ENCODE measurements at regions not wholly inside any gene's neighbourhood (a gene's known extent, or its start where the extent isn't known, plus 50 kb on each side); places are given as distances from the start of the nearest gene placed in this dataset.
"Not testable (repeated sequence)": the region's sequence is repeated elsewhere in the genome, so short reads cannot be mapped to it uniquely, and the experiment has no call there.

DNA sequence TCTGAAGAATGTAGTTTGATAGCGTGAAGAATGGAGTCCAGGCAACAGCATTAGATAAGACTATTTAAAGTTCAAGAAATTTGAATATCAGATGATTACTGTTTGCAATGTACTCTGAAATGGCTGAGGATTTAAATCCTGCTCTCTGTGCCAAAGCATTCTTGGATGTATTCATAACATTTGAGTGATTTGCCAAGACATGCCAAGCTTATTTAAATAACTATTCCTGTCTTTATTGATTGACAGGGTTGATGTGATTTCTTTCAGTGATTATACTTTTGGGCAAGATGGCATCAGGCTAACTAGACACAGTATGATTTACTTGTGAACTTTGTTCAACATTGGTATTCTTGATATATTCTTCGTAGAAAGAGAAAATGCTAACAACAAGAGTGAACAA is 168.7 kb downstream of the GNAI1 start:
- no peak overlapping the region for H3K4me3 Mint-ChIP-seq
- ATAC-seq = no peak
- Histone ChIP-seq H3K36me3 (ENCODE audit: control insufficient read depth in 2 of 3, insufficient read depth in 3 of 3, low read length in 3 of 3) (no peaks in the 10 kb centered on the region), H3K27me3 (ENCODE audit: control insufficient read depth in 2 of 2, insufficient read depth in 2 of 2, low read length in 2 of 2) (no peaks in the 10 kb centered on the region), H3K9me3 (ENCODE audit: control insufficient read depth in 2 of 3, low read length in 3 of 3) (no peaks in the 10 kb centered on the region), H3K4me3 (ENCODE audit: low read length) (no peak overlapping the region), H3K27ac (ENCODE audit: low read depth, low read length) (no peak overlapping the region), H3K4me1 (ENCODE audit: control insufficient read depth in 2 of 2, insufficient read depth in 2 of 2, low read length in 2 of 2) (no peaks in the 10 kb centered on the region)
- no peaks in the 10 kb centered on the region for H3K9me3 Mint-ChIP-seq
- H3K4me1 Mint-ChIP-seq = peaks cover 0 to 13% (median 3%) of the 10 kb centered on the region in 7 donors
- ChIA-PET POLR2A (no interaction called here), CTCF (interaction anchor here (0.6 kb wide), 1 partner anchor 581 kb away, joined by 3 read pairs; no protein-coding TSS in a partner anchor)
- no peak for DNase-seq
- H3K27me3 Mint-ChIP-seq = no peaks in the 10 kb centered on the region
- peaks cover 0 to 3% (median 0%) of the 10 kb centered on the region in 5 donors for H3K36me3 Mint-ChIP-seq
- intact Hi-C loops (cut with micrococcal nuclease) = no loop called here
- H3K27ac Mint-ChIP-seq = no peak overlapping the region

DNA sequence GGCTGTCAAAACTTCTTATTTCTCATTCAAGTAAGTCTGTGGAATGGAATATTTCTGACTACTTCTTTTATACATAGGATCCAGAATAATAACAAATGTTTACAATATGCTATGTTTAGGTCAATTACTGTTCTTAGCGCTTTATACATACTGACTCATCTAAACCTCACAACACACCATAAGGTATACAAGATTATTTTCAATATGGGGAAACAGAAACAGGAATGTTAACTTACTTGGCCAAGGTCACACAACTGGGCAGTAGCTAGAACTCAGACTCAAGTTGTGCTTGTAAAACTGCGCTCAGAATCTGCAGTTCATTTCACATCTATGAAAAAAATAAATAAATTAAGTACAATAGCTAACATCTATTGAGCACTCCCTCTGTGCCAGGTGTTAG is 168.0 kb downstream of the GNAI1 start:
- peaks cover 0 to 5% (median 0%) of the 10 kb centered on the region in 11 donors for H3K9me3 Mint-ChIP-seq
- Histone ChIP-seq H3K36me3 (ENCODE audit: control insufficient read depth in 2 of 3, insufficient read depth in 3 of 3, low read length in 3 of 3) (no peaks in the 10 kb centered on the region), H3K4me1 (ENCODE audit: control insufficient read depth in 2 of 2, insufficient read depth in 2 of 2, low read length in 2 of 2) (no peaks in the 10 kb centered on the region), H3K4me3 (ENCODE audit: low read length) (no peak overlapping the region), H3K9me3 (ENCODE audit: control insufficient read depth in 2 of 3, low read length in 3 of 3) (no peaks in the 10 kb centered on the region), H3K27ac (ENCODE audit: low read depth, low read length) (no peak overlapping the region), H3K27me3 (ENCODE audit: control insufficient read depth in 2 of 2, insufficient read depth in 2 of 2, low read length in 2 of 2) (no peaks in the 10 kb centered on the region)
- ChIA-PET POLR2A (no interaction called here), CTCF (no interaction called here)
- peaks cover 0 to 3% (median 0%) of the 10 kb centered on the region in 5 donors for H3K36me3 Mint-ChIP-seq
- H3K4me1 Mint-ChIP-seq = peaks cover 0 to 11% (median 3%) of the 10 kb centered on the region in 7 donors
- H3K4me3 Mint-ChIP-seq = no peak overlapping the region
- no peak overlapping the region for H3K27ac Mint-ChIP-seq
- intact Hi-C loops (cut with micrococcal nuclease) = no loop called here
- no peak for DNase-seq
- ATAC-seq = no peak
- no peaks in the 10 kb centered on the region for H3K27me3 Mint-ChIP-seq

DNA sequence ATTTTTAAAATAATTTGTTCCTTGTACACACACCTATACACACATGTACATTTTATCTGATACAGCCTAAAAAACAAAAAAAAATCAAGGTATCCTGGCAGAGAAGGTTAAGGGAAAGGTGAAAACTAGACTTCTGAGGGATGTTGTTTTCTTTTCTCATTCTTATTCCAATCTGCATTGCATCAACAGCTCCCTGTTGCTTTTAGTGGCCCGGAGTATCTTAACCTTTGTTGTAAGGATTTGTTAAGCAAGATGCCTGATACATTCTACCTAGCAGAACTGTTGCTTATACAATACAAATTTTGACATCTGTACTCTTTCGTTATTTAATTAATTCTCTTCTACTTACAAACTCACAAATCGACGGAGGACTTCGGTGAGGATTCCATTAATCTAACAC is 167.4 kb downstream of the GNAI1 start:
- Mint-ChIP-seq H3K4me3 (no peak overlapping the region), H3K27ac (no peak overlapping the region), H3K27me3 (no peaks in the 10 kb centered on the region), H3K4me1 (peaks cover 0 to 5% (median 3%) of the 10 kb centered on the region in 7 donors), H3K36me3 (peaks cover 0 to 4% (median 3%) of the 10 kb centered on the region in 5 donors), H3K9me3 (peaks cover 0 to 11% (median 5%) of the 10 kb centered on the region in 11 donors)
- POLR2A ChIA-PET = no interaction called here
- CTCF ChIA-PET = no interaction called here
- H3K27ac ChIP-seq (ENCODE audit: low read depth, low read length) = no peak overlapping the region
- no peaks in the 10 kb centered on the region for H3K27me3 ChIP-seq (ENCODE audit: control insufficient read depth in 2 of 2, insufficient read depth in 2 of 2, low read length in 2 of 2)
- no peaks in the 10 kb centered on the region for H3K9me3 ChIP-seq (ENCODE audit: control insufficient read depth in 2 of 3, low read length in 3 of 3)
- no peak overlapping the region for H3K4me3 ChIP-seq (ENCODE audit: low read length)
- ATAC-seq (no peak), DNase-seq (no peak)
- no peaks in the 10 kb centered on the region for H3K36me3 ChIP-seq (ENCODE audit: control insufficient read depth in 2 of 3, insufficient read depth in 3 of 3, low read length in 3 of 3)
- no peaks in the 10 kb centered on the region for H3K4me1 ChIP-seq (ENCODE audit: control insufficient read depth in 2 of 2, insufficient read depth in 2 of 2, low read length in 2 of 2)
- intact Hi-C loops (cut with micrococcal nuclease) = no loop called here

DNA sequence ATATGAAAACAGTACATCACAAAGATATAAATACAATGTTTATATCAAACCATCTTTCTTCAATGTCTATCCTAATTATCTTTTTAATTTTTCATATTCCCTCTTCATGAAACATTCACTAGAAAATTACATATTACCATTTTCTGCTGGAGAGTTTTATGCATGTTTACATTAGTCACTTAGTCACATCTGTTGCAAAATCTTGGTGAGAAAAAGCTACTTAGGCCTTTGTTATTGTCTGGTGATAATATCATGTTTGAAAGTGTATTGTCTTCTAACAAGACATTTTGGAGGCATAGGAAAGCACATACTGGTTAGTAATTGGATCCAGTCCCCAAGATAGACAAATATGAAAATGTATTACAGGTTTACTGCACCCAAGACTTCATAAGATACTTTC is 163.6 kb downstream of the GNAI1 start:
- Histone ChIP-seq H3K9me3 (ENCODE audit: control insufficient read depth in 2 of 3, low read length in 3 of 3) (no peaks in the 10 kb centered on the region), H3K4me1 (ENCODE audit: control insufficient read depth in 2 of 2, insufficient read depth in 2 of 2, low read length in 2 of 2) (no peaks in the 10 kb centered on the region), H3K27me3 (ENCODE audit: control insufficient read depth in 2 of 2, insufficient read depth in 2 of 2, low read length in 2 of 2) (no peaks in the 10 kb centered on the region), H3K4me3 (ENCODE audit: low read length) (no peak overlapping the region), H3K36me3 (ENCODE audit: control insufficient read depth in 2 of 3, insufficient read depth in 3 of 3, low read length in 3 of 3) (no peaks in the 10 kb centered on the region), H3K27ac (ENCODE audit: low read depth, low read length) (no peak overlapping the region)
- no peak for DNase-seq
- H3K4me3 Mint-ChIP-seq = no peak overlapping the region
- CTCF ChIA-PET = no interaction called here
- peaks cover 5 to 32% (median 24%) of the 10 kb centered on the region in 11 donors for H3K9me3 Mint-ChIP-seq
- H3K4me1 Mint-ChIP-seq = peaks cover 0 to 6% (median 0%) of the 10 kb centered on the region in 7 donors
- no peak overlapping the region for H3K27ac Mint-ChIP-seq
- intact Hi-C loops (cut with micrococcal nuclease) = loop anchor here in 1 of 2 donors (2.0 kb wide), 1 partner anchor 15 kb away; no protein-coding TSS in a partner anchor
- POLR2A ChIA-PET = no interaction called here
- no peaks in the 10 kb centered on the region for H3K27me3 Mint-ChIP-seq
- peaks cover 0 to 11% (median 0%) of the 10 kb centered on the region in 5 donors for H3K36me3 Mint-ChIP-seq
- no peak for ATAC-seq

- Histone ChIP-seq H3K9me3 (ENCODE audit: control insufficient read depth in 2 of 3, low read length in 3 of 3) (no peaks in the 10 kb centered on the region), H3K27ac (ENCODE audit: low read depth, low read length) (no peak overlapping the region), H3K36me3 (ENCODE audit: control insufficient read depth in 2 of 3, insufficient read depth in 3 of 3, low read length in 3 of 3) (no peaks in the 10 kb centered on the region), H3K27me3 (ENCODE audit: control insufficient read depth in 2 of 2, insufficient read depth in 2 of 2, low read length in 2 of 2) (no peaks in the 10 kb centered on the region), H3K4me1 (ENCODE audit: control insufficient read depth in 2 of 2, insufficient read depth in 2 of 2, low read length in 2 of 2) (no peaks in the 10 kb centered on the region), H3K4me3 (ENCODE audit: low read length) (no peak overlapping the region)
- ATAC-seq = no peak
- H3K9me3 Mint-ChIP-seq = peaks cover 5 to 37% (median 24%) of the 10 kb centered on the region in 11 donors
- no peaks in the 10 kb centered on the region for H3K27me3 Mint-ChIP-seq
- H3K4me3 Mint-ChIP-seq = no peak overlapping the region
- H3K27ac Mint-ChIP-seq = no peak overlapping the region
- peaks cover 0 to 16% (median 0%) of the 10 kb centered on the region in 5 donors for H3K36me3 Mint-ChIP-seq
- H3K4me1 Mint-ChIP-seq = peaks cover 0 to 6% (median 0%) of the 10 kb centered on the region in 7 donors
- ChIA-PET POLR2A (no interaction called here), CTCF (no interaction called here)
- DNase-seq = no peak
- intact Hi-C loops (cut with micrococcal nuclease) = no loop called here
These were observed 159.7 kb downstream of the GNAI1 start for GRCh38 chr7:80294346-80294745.

GRCh38 chr7:80292634-80293033 is 158.0 kb downstream of the GNAI1 start:
- H3K27me3 Mint-ChIP-seq; POLR2A ChIA-PET; H3K4me3 Mint-ChIP-seq; H3K36me3 ChIP-seq (ENCODE audit: control insufficient read depth in 2 of 3, insufficient read depth in 3 of 3, low read length in 3 of 3); ATAC-seq; intact Hi-C loops (cut with micrococcal nuclease); CTCF ChIA-PET; DNase-seq; H3K4me1 ChIP-seq (ENCODE audit: control insufficient read depth in 2 of 2, insufficient read depth in 2 of 2, low read length in 2 of 2); H3K9me3 ChIP-seq (ENCODE audit: control insufficient read depth in 2 of 3, low read length in 3 of 3); H3K4me1 Mint-ChIP-seq; H3K27ac ChIP-seq (ENCODE audit: low read depth, low read length); H3K4me3 ChIP-seq (ENCODE audit: low read length); H3K27me3 ChIP-seq (ENCODE audit: control insufficient read depth in 2 of 2, insufficient read depth in 2 of 2, low read length in 2 of 2): not testable (repeated sequence)
- peaks cover 5 to 36% (median 20%) of the 10 kb centered on the region in 11 donors for H3K9me3 Mint-ChIP-seq
- H3K27ac Mint-ChIP-seq = peak overlapping the region in 1 of 9 donors; percentile 42
- peaks cover 0 to 16% (median 0%) of the 10 kb centered on the region in 5 donors for H3K36me3 Mint-ChIP-seq

Measured in naive thymus-derived CD4-positive, alpha-beta T cell (primary cell).